ENCODE measurements at regions not wholly inside any gene's neighbourhood (a gene's known extent, or its start where the extent isn't known, plus 50 kb on each side); places are given as distances from the start of the nearest gene placed in this dataset.

GRCh38 chr17:73867056-73867455 lies 222.8 kb upstream of the SDK2 start:
- no peaks in the 10 kb centered on the region for H3K4me1 ChIP-seq (replicated peaks in 1 of 2; ENCODE audit: control insufficient read depth in 2 of 2, insufficient read depth in 2 of 2, low read length in 2 of 2)
- FAIRE-seq (no peak), DNase-seq (ENCODE audit: extremely low read depth in 1 of 4, low spot score in 3 of 4) (no peak), ATAC-seq (no peak)
- no peak overlapping the region for H2AFZ ChIP-seq (ENCODE audit: low read depth, low read length)
- no peak overlapping the region for H3K4me2 ChIP-seq (ENCODE audit: insufficient read depth, low read length)
- intact Hi-C loops (cut with micrococcal nuclease) (no loop called here), in situ Hi-C loops (cut with MboI) (no loop called here)
- BruUV-seq (replicated peaks): no TSS peak
- ChIA-PET CTCF (ENCODE audit: low intra/inter-chr PET ratio) (no interaction called here), POLR2A (no interaction called here)
- H3K27me3 ChIP-seq (ENCODE audit: control insufficient read depth in 2 of 2, insufficient read depth in 2 of 2, low read length in 2 of 2): peaks cover 3 to 30% of the 10 kb centered on the region in 2 experiments; a peak in 2 of 5 replicates
- WGBS (ENCODE audit: insufficient coverage, low coverage, missing lambda C conversion rate): 0% methylated on average over 11 of the region's 12 CpGs
- H4K20me1 ChIP-seq (replicated peaks; ENCODE audit: control insufficient read depth, insufficient read depth, low read length): no peaks in the 10 kb centered on the region
- no peaks in the 10 kb centered on the region for H3K79me2 ChIP-seq (ENCODE audit: control insufficient read depth, insufficient read depth, low read length)
- H3K9me1 ChIP-seq (ENCODE audit: control insufficient read depth, insufficient read depth, low read length): no peaks in the 10 kb centered on the region
- H3K4me3 ChIP-seq: no peak overlapping the region
- TF ChIP-seq ZNF511 (CRISPR knock-in tag; IDR thresholded peaks at IDR 0.05) (no peak), CHD1 (IDR thresholded peaks at IDR 0.05; ENCODE audit: low read length) (no peak), RFX1 (IDR thresholded peaks at IDR 0.05) (peak; percentile 65)
- no peaks in the 10 kb centered on the region for H3K9me3 ChIP-seq (replicated peaks; ENCODE audit: control insufficient read depth, insufficient read depth, low read depth, low read length)
- no peak overlapping the region for H3K27ac ChIP-seq (ENCODE audit: extremely low read depth, low read depth, low read length)
- no peak overlapping the region for H3K9ac ChIP-seq (ENCODE audit: insufficient read depth in 1 of 2, low read depth in 2 of 2, low read length in 2 of 2)
- no peaks in the 10 kb centered on the region for H3K36me3 ChIP-seq (ENCODE audit: control insufficient read depth, insufficient read depth, low read length)

- ChIA-PET CTCF (ENCODE audit: low intra/inter-chr PET ratio) (no interaction called here), POLR2A (no interaction called here)
- no peak overlapping the region for H3K9ac ChIP-seq (ENCODE audit: insufficient read depth in 1 of 2, low read depth in 2 of 2, low read length in 2 of 2)
- FAIRE-seq: no peak
- in situ Hi-C loops (cut with MboI) (no loop called here), intact Hi-C loops (cut with micrococcal nuclease) (no loop called here)
- peaks cover 3 to 18% of the 10 kb centered on the region in 2 experiments; a peak in 2 of 5 replicates for H3K27me3 ChIP-seq (ENCODE audit: control insufficient read depth in 2 of 2, insufficient read depth in 2 of 2, low read length in 2 of 2)
- no peak overlapping the region for H3K4me2 ChIP-seq (ENCODE audit: insufficient read depth, low read length)
- no peaks in the 10 kb centered on the region for H3K9me3 ChIP-seq (replicated peaks; ENCODE audit: control insufficient read depth, insufficient read depth, low read depth, low read length)
- ATAC-seq: no peak
- no peak for DNase-seq (ENCODE audit: extremely low read depth in 1 of 4, low spot score in 3 of 4)
- no peaks in the 10 kb centered on the region for H3K36me3 ChIP-seq (ENCODE audit: control insufficient read depth, insufficient read depth, low read length)
- H2AFZ ChIP-seq (ENCODE audit: low read depth, low read length): no peak overlapping the region
- H3K4me3 ChIP-seq: no peak overlapping the region
- WGBS (ENCODE audit: insufficient coverage, low coverage, missing lambda C conversion rate): 4% methylated on average over 6 of the region's 6 CpGs
- no peak overlapping the region for H3K27ac ChIP-seq (ENCODE audit: extremely low read depth, low read depth, low read length)
- H3K4me1 ChIP-seq (replicated peaks in 1 of 2; ENCODE audit: control insufficient read depth in 2 of 2, insufficient read depth in 2 of 2, low read length in 2 of 2): no peaks in the 10 kb centered on the region
- no peaks in the 10 kb centered on the region for H4K20me1 ChIP-seq (replicated peaks; ENCODE audit: control insufficient read depth, insufficient read depth, low read length)
- no peaks in the 10 kb centered on the region for H3K9me1 ChIP-seq (ENCODE audit: control insufficient read depth, insufficient read depth, low read length)
- BruUV-seq (replicated peaks): no TSS peak
- H3K79me2 ChIP-seq (ENCODE audit: control insufficient read depth, insufficient read depth, low read length): no peaks in the 10 kb centered on the region
- TF ChIP-seq RREB1 (CRISPR knock-in tag; IDR thresholded peaks at IDR 0.05): no peak
- no peak for TF ChIP-seq NFIC (IDR thresholded peaks at IDR 0.05)
- no peak for TF ChIP-seq SMC3 (conservative IDR thresholded peaks at IDR 0.05; ENCODE audit: insufficient read depth, low read depth, low read length)
- TF ChIP-seq C11orf30 (IDR thresholded peaks at IDR 0.05; ENCODE audit: low read depth): no peak
- TF ChIP-seq ATF4 (CRISPR knock-in tag; IDR thresholded peaks at IDR 0.05): no peak
- no peak for TF ChIP-seq POLR2B (IDR thresholded peaks at IDR 0.05; ENCODE audit: low read depth, partially characterized antibody)
- no peak for TF ChIP-seq FOXK2 (conservative IDR thresholded peaks at IDR 0.05 in 1 of 2, IDR thresholded peaks at IDR 0.05 in 1 of 2; ENCODE audit: low read depth in 2 of 2)
- no peak for TF ChIP-seq CC2D1A (IDR thresholded peaks at IDR 0.05)
Observed at GRCh38 chr17:73870068-73870467, 225.8 kb upstream of the SDK2 start.
